ENCODE measurements at regions not wholly inside any gene's neighbourhood (a gene's known extent, or its start where the extent isn't known, plus 50 kb on each side); places are given as distances from the start of the nearest gene placed in this dataset.
"Not testable (repeated sequence)": the region's sequence is repeated elsewhere in the genome, so short reads cannot be mapped to it uniquely, and the experiment has no call there.

GRCh38 chr3:4149296-4149695 lies 153.9 kb upstream of the SETMAR start:
- no peak for DNase-seq (ENCODE audit: low read depth)

DNA sequence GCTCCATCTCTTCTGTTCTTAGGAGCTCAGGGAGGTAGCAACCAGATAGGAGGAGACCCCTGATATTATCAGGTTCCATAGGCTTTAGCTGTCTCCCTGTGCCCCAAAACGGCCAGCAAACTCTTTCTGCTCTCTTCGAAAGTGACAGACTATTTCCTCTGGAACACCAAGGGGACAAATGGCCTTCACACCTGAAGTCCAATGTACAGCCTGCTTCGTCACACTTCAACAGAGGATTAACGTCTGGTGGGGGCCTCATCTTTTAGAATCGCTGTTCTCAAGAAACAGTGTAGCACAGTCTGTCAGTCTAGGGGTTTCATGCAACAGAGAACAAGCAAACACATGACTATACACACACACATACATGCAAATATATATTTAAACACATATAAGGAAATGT lies 152.4 kb upstream of the SETMAR start:
- DNase-seq (ENCODE audit: low read depth), result no peak

GRCh38 chr3:4151859-4152258 lies 151.3 kb upstream of the SETMAR start:
- DNase-seq (ENCODE audit: low read depth), result no peak

- no peak for DNase-seq (ENCODE audit: low read depth)
Measured at GRCh38 chr3:4153771-4154170, 149.4 kb upstream of the SETMAR start.

- no peak for DNase-seq (ENCODE audit: low read depth)
Measured at GRCh38 chr3:4158329-4158728, 144.8 kb upstream of the SETMAR start.

DNA sequence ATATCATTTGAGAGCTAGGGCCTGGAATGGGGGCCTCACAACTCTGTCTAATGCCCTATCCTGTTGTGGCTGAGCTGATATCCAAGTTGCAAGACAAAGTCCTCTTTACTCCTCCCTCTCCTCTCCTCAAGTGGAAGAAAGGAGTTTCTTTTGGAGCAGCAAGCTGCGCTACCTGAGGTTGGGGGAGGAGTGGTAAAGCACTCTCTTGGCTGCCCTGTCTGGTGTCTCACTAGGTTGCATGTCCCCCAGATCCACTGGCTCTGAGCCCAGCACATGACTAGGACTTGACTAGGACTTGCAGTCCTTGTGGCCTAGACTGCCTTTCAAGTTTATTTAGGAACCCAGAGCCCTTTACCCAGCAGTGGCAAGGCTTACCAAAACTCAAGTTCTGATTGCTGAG lies 141.1 kb upstream of the SETMAR start:
- DNase-seq (ENCODE audit: low read depth), result no peak

GRCh38 chr3:4163011-4163410 lies 140.2 kb upstream of the SETMAR start:
- no peak for DNase-seq (ENCODE audit: low read depth)

GRCh38 chr3:4166540-4166939 lies 136.6 kb upstream of the SETMAR start:
- no peak for DNase-seq (ENCODE audit: low read depth)

DNA sequence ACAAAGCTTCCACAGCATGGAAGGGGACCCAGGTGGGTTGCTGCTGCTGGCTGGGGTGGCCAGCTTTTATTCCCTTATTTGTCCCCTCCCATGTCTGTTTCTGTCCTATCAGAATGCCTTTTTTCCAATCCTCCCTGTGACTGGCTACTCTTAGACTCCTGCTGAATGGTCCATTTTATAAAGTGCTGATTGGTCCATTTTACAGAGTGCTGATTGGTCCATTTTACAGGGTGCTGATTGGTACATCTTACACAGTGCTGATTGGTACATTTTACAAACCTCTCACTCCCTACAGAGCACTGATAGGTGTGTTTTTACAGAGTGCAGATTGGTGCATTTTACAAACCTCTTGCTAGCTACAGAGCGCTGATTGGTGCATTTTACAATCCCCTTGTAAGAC lies 135.9 kb upstream of the SETMAR start:
- DNase-seq (ENCODE audit: low read depth), result not testable (repeated sequence)

GRCh38 chr3:4174791-4175190 lies 128.4 kb upstream of the SETMAR start:
- DNase-seq (ENCODE audit: low read depth), result no peak

DNA sequence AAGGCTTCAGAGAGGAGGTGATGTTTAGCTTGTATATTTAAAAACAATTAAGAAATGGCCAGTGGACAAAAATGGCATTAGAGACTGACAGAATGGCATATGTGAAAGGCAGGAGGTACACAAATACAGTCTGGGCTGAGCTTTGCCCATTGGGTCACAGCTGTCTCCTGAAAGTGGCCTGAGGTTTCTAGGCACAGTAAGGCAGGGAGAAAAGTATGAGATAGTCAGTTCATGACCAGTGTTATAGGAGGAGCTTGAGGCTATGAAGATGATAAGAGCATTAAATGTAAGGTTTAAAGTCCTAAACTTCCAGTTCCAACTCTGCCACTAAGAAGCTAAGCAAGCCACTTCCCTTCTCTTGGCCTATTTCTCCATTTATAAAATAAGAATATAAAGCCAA lies 111.2 kb upstream of the SETMAR start:
- no peak for DNase-seq (ENCODE audit: low read depth)

DNA sequence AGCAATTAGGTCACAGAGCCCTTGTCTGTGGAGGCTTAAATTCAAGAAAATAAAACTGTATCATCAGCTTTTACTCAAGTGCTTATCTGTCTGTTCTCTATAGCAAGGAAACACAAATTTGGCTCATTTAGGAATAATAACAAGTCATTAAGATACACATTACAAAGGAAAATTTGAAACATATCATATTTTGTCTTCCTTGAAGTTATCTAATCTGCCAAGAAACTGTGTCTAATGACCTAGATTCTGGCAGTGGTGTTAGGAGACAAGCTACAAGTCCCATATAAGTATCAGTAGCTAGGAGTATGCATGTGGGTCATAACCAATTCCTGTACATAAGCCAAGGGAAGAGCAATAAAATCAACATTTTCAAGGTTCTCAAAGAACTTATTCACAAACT lies 108.2 kb upstream of the SETMAR start:
- DNase-seq (ENCODE audit: low read depth), result no peak

DNA sequence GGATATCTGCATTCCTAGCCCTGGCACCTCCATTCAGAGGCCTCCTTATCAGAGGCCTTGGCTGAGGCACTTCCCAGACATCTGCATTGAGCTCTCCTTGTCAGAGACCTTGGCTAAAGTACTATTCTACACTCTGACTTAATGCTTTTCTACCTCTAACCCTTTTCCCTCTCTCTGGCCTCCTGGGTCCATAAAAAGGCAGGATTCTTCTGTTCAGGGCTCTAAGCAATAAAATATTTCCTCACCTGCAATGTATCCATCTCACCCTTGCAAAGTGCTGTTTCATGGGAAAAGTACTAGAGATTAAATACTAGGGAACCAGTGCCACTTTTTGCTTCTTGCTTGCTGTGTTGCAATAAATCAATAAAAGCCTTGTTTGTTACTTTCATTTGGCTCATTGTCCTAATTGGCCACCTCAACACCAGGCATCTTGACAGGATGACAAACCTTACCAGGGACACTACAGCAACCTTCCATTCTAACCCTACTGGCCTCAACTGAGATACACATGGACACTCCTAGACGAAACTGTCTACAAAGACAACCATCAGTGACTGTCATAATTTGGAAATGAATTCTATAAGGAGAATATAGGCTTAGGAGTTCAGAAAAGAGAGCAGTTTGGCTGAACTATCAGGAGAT lies 106.5 kb upstream of the SETMAR start:
- no peak for DNase-seq (ENCODE audit: low read depth)

- DNase-seq (ENCODE audit: low read depth), result no peak
Measured at GRCh38 chr3:4197670-4198069, 105.5 kb upstream of the SETMAR start.

DNA sequence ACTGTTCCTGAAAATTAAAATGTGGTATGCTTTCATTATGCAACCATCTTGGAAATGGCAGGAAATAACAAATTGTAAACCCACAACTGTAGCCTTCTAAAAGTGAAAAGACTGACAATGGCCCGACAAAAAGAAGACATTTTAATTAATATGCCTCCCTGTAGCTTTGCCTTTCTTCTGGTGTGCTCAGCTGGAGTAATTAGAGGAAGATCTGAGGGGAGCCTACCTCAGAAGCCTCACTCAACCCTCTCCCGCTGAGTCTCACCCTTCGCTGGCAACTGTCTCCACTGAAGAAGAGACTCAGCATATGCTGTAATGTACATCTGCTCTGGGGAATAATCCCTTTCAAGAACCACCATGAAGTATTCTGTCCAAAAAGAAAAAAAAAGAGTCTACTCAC lies 104.7 kb upstream of the SETMAR start:
- no peak for DNase-seq (ENCODE audit: low read depth)

GRCh38 chr3:4204776-4205175 lies 98.4 kb upstream of the SETMAR start:
- not testable (repeated sequence) for DNase-seq (ENCODE audit: low read depth)

- DNase-seq (ENCODE audit: low read depth), result no peak
Measured at GRCh38 chr3:4207672-4208071, 95.5 kb upstream of the SETMAR start.

- no peak for DNase-seq (ENCODE audit: low read depth)
Measured at GRCh38 chr3:4208556-4208955, 94.6 kb upstream of the SETMAR start.

GRCh38 chr3:4211610-4212009 lies 91.6 kb upstream of the SETMAR start:
- no peak for DNase-seq (ENCODE audit: low read depth)

GRCh38 chr3:4213420-4213819 lies 89.7 kb upstream of the SETMAR start:
- DNase-seq (ENCODE audit: low read depth), result not testable (repeated sequence)

GRCh38 chr3:4216974-4217373 lies 86.2 kb upstream of the SETMAR start:
- not testable (repeated sequence) for DNase-seq (ENCODE audit: low read depth)

GRCh38 chr3:4218456-4219226 lies 84.5 kb upstream of the SETMAR start:
- DNase-seq (ENCODE audit: low read depth), result no peak

DNA sequence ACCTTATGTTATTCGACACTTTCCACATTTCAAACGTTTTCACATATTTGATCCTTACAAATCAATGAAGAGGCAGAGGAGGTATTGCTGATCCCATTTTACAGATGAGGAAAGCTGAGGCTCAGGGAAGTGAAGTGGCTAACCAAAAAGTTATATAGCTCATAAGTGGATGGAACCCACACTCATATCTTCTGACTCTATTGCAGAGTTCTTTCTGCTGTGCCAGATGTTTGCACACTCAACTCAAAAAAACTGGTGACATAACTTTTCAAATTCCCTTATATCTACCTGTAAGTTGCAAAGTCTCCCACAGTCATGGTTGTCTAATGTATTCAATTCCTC lies 84.0 kb upstream of the SETMAR start:
- DNase-seq (ENCODE audit: low read depth), result no peak

DNA sequence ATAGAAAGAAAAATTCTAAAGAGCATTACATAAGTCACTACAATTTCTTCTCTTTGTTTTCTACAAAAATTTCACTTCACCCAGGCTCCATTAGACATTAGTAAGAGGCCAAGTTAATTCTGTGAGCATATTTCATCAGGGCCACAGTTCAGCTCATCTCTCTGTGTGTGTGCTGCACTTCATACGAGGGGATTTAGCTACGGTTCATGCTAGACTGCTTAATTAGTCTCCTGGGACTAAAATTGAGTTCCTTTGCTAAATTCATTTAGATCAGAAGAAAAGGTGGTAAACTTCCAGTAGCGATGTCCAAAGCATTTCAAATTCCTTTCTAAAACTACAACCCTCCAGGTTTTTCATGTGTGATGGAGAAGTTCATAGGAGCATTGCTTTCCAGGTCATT lies 83.1 kb upstream of the SETMAR start:
- DNase-seq (ENCODE audit: low read depth), result no peak

Data from GM04503 (cell line).